ENCODE measurements at regions not wholly inside any gene's neighbourhood (a gene's known extent, or its start where the extent isn't known, plus 50 kb on each side); places are given as distances from the start of the nearest gene placed in this dataset.

GRCh38 chr1:30808067-30808662, 50.6 kb upstream of the LAPTM5 start:
- TF ChIP-seq POLR2A (IDR thresholded peaks at IDR 0.05; ENCODE audit: borderline replicate concordance, extremely low read depth, insufficient read depth, insufficient read length) (no peak), CTCF (IDR thresholded peaks at IDR 0.05 in 2 of 3, conservative IDR thresholded peaks at IDR 0.05 in 1 of 3; ENCODE audit: borderline replicate concordance in 1 of 3, insufficient read depth in 1 of 3, low read depth in 2 of 3, low read length in 2 of 3) (no peak), REST (IDR thresholded peaks at IDR 0.05; ENCODE audit: low read depth) (no peak), EZH2 (IDR thresholded peaks at IDR 0.05) (no peak), SIN3A (IDR thresholded peaks at IDR 0.05; ENCODE audit: low read depth) (no peak), POLR2AphosphoS5 (IDR thresholded peaks at IDR 0.05; ENCODE audit: low read depth, low read length) (no peak), EGR1 (IDR thresholded peaks at IDR 0.05; ENCODE audit: low read depth) (no peak), EZH2phosphoT487 (IDR thresholded peaks at IDR 0.05; ENCODE audit: borderline replicate concordance) (no peak), ZBTB33 (IDR thresholded peaks at IDR 0.05; ENCODE audit: extremely low read depth, insufficient replicate concordance, low read length) (no peak), YY1 (IDR thresholded peaks at IDR 0.05; ENCODE audit: extremely low read depth, insufficient replicate concordance, low read depth, low read length) (no peak), MAX (IDR thresholded peaks at IDR 0.05) (no peak), RAD21 (IDR thresholded peaks at IDR 0.05; ENCODE audit: low read depth) (no peak), CEBPB (IDR thresholded peaks at IDR 0.05; ENCODE audit: low read depth) (no peak), ATF3 (IDR thresholded peaks at IDR 0.05) (no peak)

Measured in HCT116 (cell line).